Renal cortex interstitium (tissue), 11 donors: ENCODE measurements at regions not wholly inside any gene's neighbourhood (a gene's known extent, or its start where the extent isn't known, plus 50 kb on each side); places are given as distances from the start of the nearest gene placed in this dataset.

Experiments
- DNase-seq, 11 donors: peaks; one replicate each; pipeline ENCODE4 v3.0.0-alpha.2; 2013; ENCODE audit warnings: low read depth in 9 of 11, low spot score in 4 of 11; ENCODE audit errors: extremely low read depth in 1 of 11

- DNase-seq = no peak
Measured at GRCh38 chr3:154022606-154023005, 98.6 kb upstream of the ARHGEF26 start.

DNA sequence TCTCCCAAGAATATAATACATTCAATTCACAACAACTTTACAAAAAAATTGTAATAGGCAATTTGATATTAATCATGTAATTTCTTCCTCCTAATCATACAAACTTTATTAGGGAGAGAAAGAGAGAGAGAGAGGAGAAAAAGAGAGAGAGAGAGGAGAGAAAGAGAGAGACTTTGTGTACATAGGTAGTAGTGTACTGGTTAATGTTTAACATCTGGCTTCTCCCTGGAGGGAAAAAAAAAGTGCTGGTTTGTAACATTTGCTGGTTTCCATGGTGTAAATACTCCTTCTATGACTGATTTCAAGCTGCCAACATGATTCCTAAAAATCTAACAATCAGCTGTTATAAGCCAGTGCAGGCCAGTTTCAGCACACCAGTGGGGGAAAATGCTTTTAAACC lies 98.0 kb upstream of the ARHGEF26 start:
- peak in 8 of 11 donors; percentile 11 to 63 (median 28) for DNase-seq

- DNase-seq = no peak
Measured at GRCh38 chr3:154025007-154025406, 96.2 kb upstream of the ARHGEF26 start.

GRCh38 chr3:154029926-154030325 lies 91.3 kb upstream of the ARHGEF26 start:
- no peak for DNase-seq

DNA sequence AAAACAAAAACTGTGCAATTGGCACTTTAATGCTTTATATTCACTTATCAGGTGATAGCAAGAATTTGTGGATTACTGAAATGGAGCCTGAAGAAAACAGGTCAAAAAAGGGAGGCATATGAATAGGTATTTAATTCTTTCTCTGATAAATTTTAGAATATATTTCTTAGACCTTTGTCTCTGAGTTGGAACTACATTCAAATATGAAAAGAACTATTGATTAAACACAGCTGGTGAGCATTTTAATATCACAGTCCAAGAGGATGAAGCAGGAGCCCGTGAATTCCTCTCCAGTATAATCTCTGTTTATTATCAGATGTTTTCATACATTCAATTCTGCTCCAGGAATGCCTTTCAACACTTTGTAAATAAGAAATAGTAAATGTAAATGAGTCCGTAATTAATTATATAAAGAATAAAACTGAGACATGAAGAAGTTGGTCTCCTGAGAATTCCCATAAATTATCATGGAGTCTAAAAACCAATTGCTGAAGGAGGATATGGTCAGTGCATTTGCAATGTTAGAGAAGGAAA lies 86.3 kb upstream of the ARHGEF26 start:
- DNase-seq = peak in 2 of 11 donors; percentile 9 to 43

DNA sequence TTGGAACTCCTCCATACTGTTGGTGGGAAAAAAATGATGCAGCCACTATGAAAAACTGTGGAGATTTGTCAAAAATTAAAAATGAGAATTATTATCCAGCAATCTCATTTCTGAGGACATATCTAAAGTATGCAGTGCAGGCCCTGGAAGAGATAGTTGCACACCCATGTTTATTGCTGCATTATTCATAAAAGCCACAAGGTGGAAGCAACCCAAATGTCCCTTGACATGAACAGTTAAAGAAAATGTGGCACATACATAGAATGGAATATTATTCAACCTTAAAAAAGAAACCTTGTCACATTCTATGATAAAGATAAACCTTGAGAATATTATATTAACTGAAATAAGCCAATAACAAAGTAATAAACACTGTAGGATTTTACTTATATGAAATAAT lies 80.9 kb upstream of the ARHGEF26 start:
- no peak for DNase-seq

DNA sequence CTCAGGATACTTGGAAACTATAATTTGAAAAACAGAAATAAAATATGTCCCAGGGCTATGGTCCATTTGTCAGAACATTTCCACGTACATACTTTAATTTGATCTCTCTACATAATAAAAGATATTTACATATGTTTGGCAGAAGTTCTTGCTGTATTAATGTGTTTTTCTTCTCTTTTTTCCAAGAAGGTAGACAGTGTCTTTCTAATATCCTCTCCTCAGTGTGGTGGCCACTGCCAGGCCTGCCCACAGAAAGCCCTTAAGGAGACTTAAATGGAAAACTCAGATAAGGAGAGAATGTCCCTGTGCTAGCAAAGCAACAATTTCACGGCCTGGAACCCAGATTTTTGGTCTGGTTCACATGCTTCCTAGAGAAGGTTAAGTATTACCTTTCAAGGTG lies 76.5 kb upstream of the ARHGEF26 start:
- no peak for DNase-seq

GRCh38 chr3:154050216-154050615 lies 71.0 kb upstream of the ARHGEF26 start:
- no peak for DNase-seq

GRCh38 chr3:154050766-154051165 lies 70.4 kb upstream of the ARHGEF26 start:
- no peak for DNase-seq

- DNase-seq = peak in 4 of 11 donors; percentile 3 to 9 (median 8)
Measured at GRCh38 chr3:154059833-154060232, 61.4 kb upstream of the ARHGEF26 start.

- peak in 4 of 11 donors; percentile 2 to 17 (median 8) for DNase-seq
Measured at GRCh38 chr3:154060238-154061000, 60.8 kb upstream of the ARHGEF26 start.

GRCh38 chr3:154061001-154061370 lies 60.2 kb upstream of the ARHGEF26 start:
- DNase-seq = no peak

DNA sequence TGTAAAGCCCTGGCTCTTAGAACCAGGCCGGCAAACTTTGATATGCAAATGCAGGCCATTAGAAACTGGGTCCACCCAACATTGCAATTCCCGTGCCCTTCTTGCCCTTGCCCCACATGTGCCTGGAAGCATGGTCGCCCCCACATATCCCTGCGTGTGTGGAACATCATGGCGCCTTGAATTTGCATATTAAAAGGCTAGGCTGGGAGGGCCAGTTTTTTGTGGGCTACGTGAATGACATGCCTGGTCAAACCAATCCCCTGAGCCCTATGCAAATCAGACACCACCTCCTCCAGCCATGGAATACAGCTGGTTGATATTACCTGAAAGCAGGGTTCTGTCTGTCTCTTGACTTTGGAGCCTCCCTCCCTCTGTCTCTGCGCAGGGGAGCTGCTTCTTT lies 58.7 kb upstream of the ARHGEF26 start:
- no peak for DNase-seq

DNA sequence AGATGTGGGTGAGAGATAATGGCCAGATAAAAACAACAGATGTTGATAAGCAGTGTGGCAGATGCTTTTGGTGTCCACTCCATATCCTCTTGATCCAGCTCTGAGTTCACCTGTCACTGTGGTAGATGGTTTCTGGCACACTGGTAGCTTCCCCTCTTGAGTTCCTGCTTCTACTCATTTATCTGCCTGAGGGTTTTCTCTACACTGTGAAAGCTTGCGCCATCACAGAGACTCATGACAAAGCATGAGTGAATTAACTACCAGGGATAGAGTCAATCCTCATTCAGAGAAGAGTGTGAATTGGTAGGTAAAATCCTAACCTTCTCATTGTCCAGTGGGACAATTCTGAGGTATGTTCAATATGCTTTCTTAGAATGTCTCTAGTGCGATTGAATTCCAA lies 50.0 kb upstream of the ARHGEF26 start:
- DNase-seq = no peak
